T-helper 1 cell treated with Interleukin-12 subunit alpha and Interleukin-12 subunit beta and Interleukin-4 antibody, amounts not matched to agents 30 μg/mL and 1 μg/mL, for 36 hours (primary cell): ENCODE measurements at regions not wholly inside any gene's neighbourhood (a gene's known extent, or its start where the extent isn't known, plus 50 kb on each side); places are given as distances from the start of the nearest gene placed in this dataset.

Source experiments
- H3K27ac Mint-ChIP-seq: one replicate; pipeline ENCODE4 v1.8.0; 2021; ENCODE audit warnings: mild to moderate bottlenecking, mixed read lengths
- H3K27me3 Mint-ChIP-seq: one replicate; pipeline ENCODE4 v1.8.0; 2021; ENCODE audit warnings: low read depth, mixed read lengths
- H3K36me3 Mint-ChIP-seq: one replicate; pipeline ENCODE4 v1.8.0; 2021; ENCODE audit warnings: low read depth, mixed read lengths
- H3K4me1 Mint-ChIP-seq: one replicate; pipeline ENCODE4 v1.8.0; 2021; ENCODE audit warnings: low read depth, mixed read lengths
- H3K4me3 Mint-ChIP-seq: one replicate; pipeline ENCODE4 v1.8.0; 2021; ENCODE audit warnings: mild to moderate bottlenecking, moderate library complexity, mixed read lengths
- H3K9me3 Mint-ChIP-seq: one replicate; pipeline ENCODE4 v1.8.0; 2021; ENCODE audit warnings: mixed read lengths

- no peaks in the 10 kb centered on the region for H3K27me3 Mint-ChIP-seq
- H3K4me3 Mint-ChIP-seq = no peak overlapping the region
- H3K36me3 Mint-ChIP-seq = no peaks in the 10 kb centered on the region
- no peaks in the 10 kb centered on the region for H3K4me1 Mint-ChIP-seq
- H3K27ac Mint-ChIP-seq = no peak overlapping the region
- peaks cover 3% of the 10 kb centered on the region for H3K9me3 Mint-ChIP-seq
Measured at GRCh38 chr4:178414042-178414441, 971.8 kb upstream of the AGA start.

DNA sequence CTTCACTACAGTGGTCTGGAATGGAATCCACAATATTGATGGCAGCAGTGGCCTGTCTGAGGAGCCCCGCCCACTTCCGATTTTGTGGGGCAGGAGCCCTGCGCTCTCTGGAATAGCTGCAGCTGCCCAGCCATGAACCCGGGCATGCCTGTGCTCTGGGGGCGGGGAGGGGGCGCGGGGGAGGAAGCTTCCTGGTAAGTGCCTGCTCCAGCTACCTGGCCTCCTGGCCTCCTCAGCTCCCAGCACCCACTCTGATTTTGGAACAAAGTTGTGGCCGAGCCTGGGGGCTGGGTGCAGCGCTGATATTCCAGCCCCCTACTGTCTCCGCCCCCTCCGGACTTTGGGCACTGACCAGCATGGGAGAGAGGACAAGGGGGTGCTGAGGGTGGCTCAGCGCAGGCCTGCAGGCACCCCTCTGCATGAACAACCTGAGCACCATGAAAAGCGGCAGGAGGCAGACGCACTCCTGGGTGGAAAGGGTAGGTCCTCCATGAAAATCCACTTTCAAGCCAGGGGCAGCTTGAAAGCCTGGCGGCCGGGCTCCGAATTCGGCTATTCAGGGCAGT lies 972.7 kb upstream of the AGA start:
- Mint-ChIP-seq H3K4me3 (no peak overlapping the region), H3K27ac (no peak overlapping the region), H3K9me3 (peaks cover 7% of the 10 kb centered on the region), H3K27me3 (no peaks in the 10 kb centered on the region), H3K36me3 (no peaks in the 10 kb centered on the region), H3K4me1 (no peaks in the 10 kb centered on the region)

- Mint-ChIP-seq H3K36me3 (no peaks in the 10 kb centered on the region), H3K4me3 (no peak overlapping the region), H3K27me3 (no peaks in the 10 kb centered on the region), H3K9me3 (peaks cover 7% of the 10 kb centered on the region), H3K4me1 (no peaks in the 10 kb centered on the region), H3K27ac (no peak overlapping the region)
Measured at GRCh38 chr4:178415925-178416324, 973.7 kb upstream of the AGA start.

GRCh38 chr4:178423366-178423765 lies 981.1 kb upstream of the AGA start:
- Mint-ChIP-seq H3K4me3 (no peak overlapping the region), H3K4me1 (no peaks in the 10 kb centered on the region), H3K27me3 (no peaks in the 10 kb centered on the region), H3K27ac (no peak overlapping the region), H3K36me3 (no peaks in the 10 kb centered on the region), H3K9me3 (peaks cover 4% of the 10 kb centered on the region)

- Mint-ChIP-seq H3K9me3 (no peaks in the 10 kb centered on the region), H3K4me3 (no peak overlapping the region), H3K27ac (no peak overlapping the region), H3K4me1 (no peaks in the 10 kb centered on the region), H3K27me3 (no peaks in the 10 kb centered on the region), H3K36me3 (no peaks in the 10 kb centered on the region)
Measured at GRCh38 chr4:178426871-178427270, 984.6 kb upstream of the AGA start.

DNA sequence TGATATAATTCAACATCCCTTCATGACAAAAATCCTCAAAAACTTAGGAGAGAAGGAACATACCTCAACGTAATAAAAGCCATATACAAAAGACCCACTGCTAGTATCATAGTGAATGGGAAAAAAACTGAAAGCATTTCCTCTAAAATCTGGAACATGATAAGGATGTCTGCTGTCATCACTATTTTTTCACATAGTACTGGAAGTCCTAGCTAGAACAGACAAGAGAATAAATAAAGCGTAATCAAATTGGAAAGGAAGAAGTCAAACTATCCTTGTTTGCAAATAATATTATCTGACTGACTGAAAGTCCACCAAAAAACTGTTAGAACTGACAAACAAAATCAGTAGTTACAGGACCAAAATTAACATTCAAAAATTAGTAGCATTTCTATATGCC lies 985.4 kb upstream of the AGA start:
- Mint-ChIP-seq H3K27me3 (no peaks in the 10 kb centered on the region), H3K36me3 (no peaks in the 10 kb centered on the region), H3K4me3 (no peak overlapping the region), H3K4me1 (no peaks in the 10 kb centered on the region), H3K27ac (no peak overlapping the region), H3K9me3 (no peaks in the 10 kb centered on the region)

DNA sequence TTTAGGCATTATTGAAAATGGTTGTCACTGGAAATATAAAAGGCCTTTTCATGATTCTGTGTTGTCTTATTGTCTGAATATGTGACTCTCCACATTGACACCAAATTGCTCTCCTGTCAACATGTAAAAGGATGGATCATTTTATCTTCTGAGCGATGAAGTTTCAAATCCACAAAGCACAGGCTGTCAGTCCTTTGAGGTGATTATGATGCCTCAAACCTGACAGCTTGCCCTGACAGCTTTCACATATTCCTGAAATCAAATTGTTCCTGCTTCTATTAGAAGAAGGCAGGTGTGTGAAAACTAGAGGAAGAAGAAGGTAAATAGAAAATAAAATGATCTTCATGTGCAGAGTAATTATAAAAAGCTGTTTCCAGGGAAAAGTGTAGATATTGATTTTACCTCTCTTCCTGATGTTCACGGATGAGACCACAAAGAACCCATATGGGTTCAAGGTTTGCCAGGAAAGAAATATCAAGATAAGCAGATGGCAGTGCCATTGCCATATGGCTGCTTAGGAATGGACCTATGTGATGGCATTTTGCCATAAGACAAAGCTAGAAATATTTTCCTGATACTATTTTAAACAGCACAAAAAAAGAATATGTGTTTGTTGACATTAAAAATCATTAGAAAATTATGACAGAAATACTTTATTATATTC lies 1006.3 kb upstream of the AGA start:
- no peak overlapping the region for H3K4me3 Mint-ChIP-seq
- H3K27me3 Mint-ChIP-seq = no peaks in the 10 kb centered on the region
- no peak overlapping the region for H3K27ac Mint-ChIP-seq
- H3K36me3 Mint-ChIP-seq = no peaks in the 10 kb centered on the region
- H3K9me3 Mint-ChIP-seq = peaks cover 7% of the 10 kb centered on the region
- no peaks in the 10 kb centered on the region for H3K4me1 Mint-ChIP-seq

GRCh38 chr4:178450614-178451013 lies 1008.4 kb upstream of the AGA start:
- Mint-ChIP-seq H3K36me3 (no peaks in the 10 kb centered on the region), H3K9me3 (peaks cover 4% of the 10 kb centered on the region), H3K4me3 (no peak overlapping the region), H3K4me1 (no peaks in the 10 kb centered on the region), H3K27me3 (no peaks in the 10 kb centered on the region), H3K27ac (no peak overlapping the region)

DNA sequence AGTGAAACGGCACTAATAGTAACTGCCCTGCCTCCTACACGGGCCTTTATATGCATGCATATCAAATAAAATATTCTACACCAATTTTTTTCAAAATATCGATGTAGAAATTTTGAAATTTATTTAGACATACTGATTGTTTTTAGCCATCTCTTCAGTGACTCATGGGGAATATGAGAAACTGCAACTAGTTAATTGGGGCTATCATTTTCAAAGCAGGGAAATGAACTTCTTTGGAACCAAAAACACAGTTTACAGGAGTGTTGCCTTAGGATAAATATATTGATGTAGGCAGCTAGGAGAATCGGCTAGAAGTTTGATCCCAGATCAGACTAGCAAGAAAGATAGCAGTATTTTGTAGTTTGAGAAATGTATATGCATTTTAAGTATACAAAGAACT lies 1010.8 kb upstream of the AGA start:
- Mint-ChIP-seq H3K36me3 (no peaks in the 10 kb centered on the region), H3K9me3 (peaks cover 9% of the 10 kb centered on the region), H3K27ac (no peak overlapping the region), H3K4me1 (no peaks in the 10 kb centered on the region), H3K4me3 (no peak overlapping the region), H3K27me3 (no peaks in the 10 kb centered on the region)

GRCh38 chr4:178457286-178457685 lies 1015.0 kb upstream of the AGA start:
- Mint-ChIP-seq H3K4me1 (no peaks in the 10 kb centered on the region), H3K4me3 (no peak overlapping the region), H3K27me3 (no peaks in the 10 kb centered on the region), H3K36me3 (no peaks in the 10 kb centered on the region), H3K9me3 (peaks cover 5% of the 10 kb centered on the region), H3K27ac (no peak overlapping the region)

DNA sequence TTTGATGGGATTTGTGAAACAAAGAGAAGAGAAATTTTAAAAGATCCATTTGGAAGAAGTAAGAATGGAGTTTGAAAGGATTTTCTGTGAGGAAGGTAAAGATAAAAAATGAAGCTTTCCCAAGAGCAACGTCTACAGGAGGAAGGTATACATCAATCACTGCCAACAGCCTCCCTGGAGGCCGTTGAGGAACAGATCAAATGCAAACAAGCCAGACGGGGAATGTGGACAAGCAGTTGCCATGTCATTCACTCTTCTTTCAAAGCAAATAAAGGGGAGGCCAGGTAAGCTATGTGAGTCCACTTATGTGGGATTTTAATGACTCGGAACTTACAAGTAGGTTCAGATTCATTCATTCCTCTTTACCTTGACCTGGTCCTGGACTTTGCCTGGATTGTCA lies 1020.5 kb upstream of the AGA start:
- H3K27ac Mint-ChIP-seq = no peak overlapping the region
- no peaks in the 10 kb centered on the region for H3K4me1 Mint-ChIP-seq
- no peaks in the 10 kb centered on the region for H3K9me3 Mint-ChIP-seq
- no peak overlapping the region for H3K4me3 Mint-ChIP-seq
- H3K27me3 Mint-ChIP-seq = no peaks in the 10 kb centered on the region
- no peaks in the 10 kb centered on the region for H3K36me3 Mint-ChIP-seq

DNA sequence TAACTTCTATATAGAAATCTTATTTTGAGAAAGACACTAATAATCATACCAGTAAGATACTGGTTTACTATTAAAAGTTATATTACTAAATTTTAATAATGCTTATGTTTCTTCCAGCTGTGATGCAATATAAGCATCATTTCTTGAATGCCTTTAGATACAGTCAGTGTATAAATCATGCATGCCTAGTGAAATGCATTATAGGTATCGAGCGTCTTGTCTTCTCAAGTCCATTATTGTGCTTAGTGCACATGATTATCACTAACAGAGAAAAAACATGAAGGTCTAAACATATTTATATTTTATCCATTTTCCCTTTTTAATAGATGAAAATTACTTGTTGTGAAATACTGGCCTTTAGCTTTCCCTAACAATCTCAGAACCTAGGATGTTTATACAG lies 1021.5 kb upstream of the AGA start:
- Mint-ChIP-seq H3K36me3 (no peaks in the 10 kb centered on the region), H3K4me1 (no peaks in the 10 kb centered on the region), H3K27ac (no peak overlapping the region), H3K9me3 (no peaks in the 10 kb centered on the region), H3K27me3 (no peaks in the 10 kb centered on the region), H3K4me3 (no peak overlapping the region)

- no peaks in the 10 kb centered on the region for H3K4me1 Mint-ChIP-seq
- no peak overlapping the region for H3K27ac Mint-ChIP-seq
- no peaks in the 10 kb centered on the region for H3K27me3 Mint-ChIP-seq
- no peak overlapping the region for H3K4me3 Mint-ChIP-seq
- H3K9me3 Mint-ChIP-seq = peaks cover 4% of the 10 kb centered on the region
- no peaks in the 10 kb centered on the region for H3K36me3 Mint-ChIP-seq
Measured at GRCh38 chr4:178470996-178471784, 1029.0 kb upstream of the AGA start.

- Mint-ChIP-seq H3K27me3 (no peaks in the 10 kb centered on the region), H3K36me3 (no peaks in the 10 kb centered on the region), H3K4me3 (no peak overlapping the region), H3K4me1 (no peaks in the 10 kb centered on the region), H3K27ac (no peak overlapping the region), H3K9me3 (peaks cover 4% of the 10 kb centered on the region)
Measured at GRCh38 chr4:178471994-178472393, 1029.8 kb upstream of the AGA start.

- H3K27ac Mint-ChIP-seq = no peak overlapping the region
- no peak overlapping the region for H3K4me3 Mint-ChIP-seq
- no peaks in the 10 kb centered on the region for H3K9me3 Mint-ChIP-seq
- H3K4me1 Mint-ChIP-seq = no peaks in the 10 kb centered on the region
- no peaks in the 10 kb centered on the region for H3K36me3 Mint-ChIP-seq
- no peaks in the 10 kb centered on the region for H3K27me3 Mint-ChIP-seq
Measured at GRCh38 chr4:178480105-178480504, 1037.9 kb upstream of the AGA start.
